Colonic mucosa (tissue), 4 donors: ENCODE measurements at regions not wholly inside any gene's neighbourhood (a gene's known extent, or its start where the extent isn't known, plus 50 kb on each side); places are given as distances from the start of the nearest gene placed in this dataset.

Source experiments
- DNase-seq: peaks from one replicate; pipeline ENCODE4 v3.0.0-alpha.2; 2020
- H3K27ac ChIP-seq: fragments of 200-600 bp; one replicate; pipeline ENCODE4 v1.8.0; 2021
- H3K27me3 ChIP-seq: fragments of 200-600 bp; one replicate; pipeline ENCODE4 v1.8.0; 2021
- H3K36me3 ChIP-seq: fragments of 200-600 bp; one replicate; pipeline ENCODE4 v1.8.0; 2021
- H3K4me1 ChIP-seq: fragments of 200-600 bp; one replicate; pipeline ENCODE4 v1.8.0; 2021; ENCODE audit warnings: mild to moderate bottlenecking
- H3K4me3 ChIP-seq: fragments of 200-600 bp; one replicate; pipeline ENCODE4 v1.8.0; 2021
- H3K9ac ChIP-seq, 2 donors: one replicate each; pipeline ENCODE4 v1.7.0; 2013; ENCODE audit warnings: control low read depth in 2 of 2, low read depth in 2 of 2, low read length in 2 of 2
- H3K9me3 ChIP-seq: fragments of 200-600 bp; one replicate; pipeline ENCODE4 v1.8.0; 2021
- CTCF ChIP-seq: fragments of 200-600 bp; IDR thresholded peaks from one replicate; pipeline ENCODE4 v1.8.0; 2022; ENCODE audit warnings: antibody characterized with exemption, mild to moderate bottlenecking
- intact Hi-C: fragments of 100-400 bp; cut with DNase I; formaldehyde crosslinking; loops from one replicate; pipeline ENCODE4 v1.14.1; 2022
- donor health status: healthy.
- donor health status: DM: no; HTN: no; CAD: no.
- donor health status: DM: no; HTN: no; CAD: no.

GRCh38 chr17:62876063-62876462 lies 67.9 kb upstream of the MARCHF10 start:
- intact Hi-C loops = no loop called here
- Histone ChIP-seq H3K4me3 (no peak overlapping the region), H3K9me3 (no peaks in the 10 kb centered on the region), H3K27me3 (no peaks in the 10 kb centered on the region), H3K9ac (no peak overlapping the region), H3K4me1 (no peaks in the 10 kb centered on the region), H3K27ac (no peak overlapping the region), H3K36me3 (no peaks in the 10 kb centered on the region)
- no peak for TF ChIP-seq CTCF
- DNase-seq = no peak

GRCh38 chr17:62875296-62875695 lies 67.2 kb upstream of the MARCHF10 start:
- intact Hi-C loops = no loop called here
- no peaks in the 10 kb centered on the region for H3K9me3 ChIP-seq
- no peak overlapping the region for H3K4me3 ChIP-seq
- no peak overlapping the region for H3K9ac ChIP-seq
- no peaks in the 10 kb centered on the region for H3K27me3 ChIP-seq
- no peak for TF ChIP-seq CTCF
- H3K36me3 ChIP-seq = no peaks in the 10 kb centered on the region
- no peak for DNase-seq
- H3K27ac ChIP-seq = no peak overlapping the region
- H3K4me1 ChIP-seq = no peaks in the 10 kb centered on the region

GRCh38 chr17:62871291-62871690 lies 63.2 kb upstream of the MARCHF10 start:
- no peak overlapping the region for H3K4me3 ChIP-seq
- DNase-seq = no peak
- H3K27ac ChIP-seq = no peak overlapping the region
- H3K27me3 ChIP-seq = no peaks in the 10 kb centered on the region
- TF ChIP-seq CTCF = no peak
- H3K4me1 ChIP-seq = no peaks in the 10 kb centered on the region
- H3K36me3 ChIP-seq = no peaks in the 10 kb centered on the region
- H3K9me3 ChIP-seq = no peaks in the 10 kb centered on the region
- no peak overlapping the region for H3K9ac ChIP-seq
- intact Hi-C loops = no loop called here

- no peak overlapping the region for H3K9ac ChIP-seq
- H3K4me3 ChIP-seq = no peak overlapping the region
- TF ChIP-seq CTCF = no peak
- no peaks in the 10 kb centered on the region for H3K27me3 ChIP-seq
- H3K4me1 ChIP-seq = no peaks in the 10 kb centered on the region
- no peak overlapping the region for H3K27ac ChIP-seq
- no peaks in the 10 kb centered on the region for H3K36me3 ChIP-seq
- intact Hi-C loops = no loop called here
- H3K9me3 ChIP-seq = no peaks in the 10 kb centered on the region
- no peak for DNase-seq
Measured at GRCh38 chr17:62870552-62870971, 62.4 kb upstream of the MARCHF10 start.

- H3K9ac ChIP-seq = no peak overlapping the region
- no peaks in the 10 kb centered on the region for H3K27me3 ChIP-seq
- no peaks in the 10 kb centered on the region for H3K9me3 ChIP-seq
- H3K4me1 ChIP-seq = no peaks in the 10 kb centered on the region
- H3K4me3 ChIP-seq = no peak overlapping the region
- no peaks in the 10 kb centered on the region for H3K36me3 ChIP-seq
- H3K27ac ChIP-seq = no peak overlapping the region
- intact Hi-C loops = no loop called here
- TF ChIP-seq CTCF = no peak
- DNase-seq = no peak
Measured at GRCh38 chr17:62870030-62870541, 62.0 kb upstream of the MARCHF10 start.

- no peak for DNase-seq
- Histone ChIP-seq H3K36me3 (no peaks in the 10 kb centered on the region), H3K27ac (no peak overlapping the region), H3K4me1 (no peaks in the 10 kb centered on the region), H3K9ac (no peak overlapping the region), H3K9me3 (no peaks in the 10 kb centered on the region), H3K27me3 (no peaks in the 10 kb centered on the region), H3K4me3 (no peak overlapping the region)
- intact Hi-C loops = no loop called here
- TF ChIP-seq CTCF = no peak
Measured at GRCh38 chr17:62868723-62869122, 60.6 kb upstream of the MARCHF10 start.
